Gastrocnemius medialis (tissue), 4 donors: ENCODE measurements at regions not wholly inside any gene's neighbourhood (a gene's known extent, or its start where the extent isn't known, plus 50 kb on each side); places are given as distances from the start of the nearest gene placed in this dataset.

Experiments
- ATAC-seq, 2 donors: fragments of 150-250 bp; one replicate each; pipeline ENCODE4 v1.9.1; 2016
- DNase-seq, 2 donors: peaks; one replicate each; pipeline ENCODE4 v3.0.0-alpha.2; 2019
- H3K27ac ChIP-seq, 4 donors: fragments of 200-600 bp; sonication (generic); 1 replicate in 1 of 4; 2 replicates in 3 of 4; pipeline ENCODE4 v1.5.1; 2016 to 2018; ENCODE audit warnings: mild to moderate bottlenecking in 2 of 4, moderate library complexity in 1 of 4
- H3K27me3 ChIP-seq, 3 donors: fragments of 200-600 bp; sonication (generic) in 2 of 3; 1 replicate in 1 of 3; 2 replicates in 2 of 3; pipeline versions ENCODE4 v1.5.1 to v1.6.0; 2016 to 2019; ENCODE audit warnings: mild to moderate bottlenecking in 1 of 3, moderate library complexity in 1 of 3
- H3K36me3 ChIP-seq, 2 donors: fragments of 200-600 bp; sonication (generic) in 1 of 2; one replicate each; pipeline ENCODE4 v1.5.1; 2017 to 2018
- H3K4me1 ChIP-seq, 2 donors: fragments of 200-600 bp; sonication (generic) in 1 of 2; one replicate each; pipeline ENCODE4 v1.5.1; 2016 to 2017; ENCODE audit warnings: mild to moderate bottlenecking in 2 of 2
- H3K4me3 ChIP-seq, 4 donors: fragments of 200-600 bp; sonication (generic) in 3 of 4; 1 replicate in 1 of 4; 2 replicates in 3 of 4; pipeline ENCODE4 v1.5.1; 2016 to 2019; ENCODE audit warnings: mild to moderate bottlenecking in 2 of 4
- H3K9me3 ChIP-seq, 3 donors: fragments of 200-600 bp; sonication (generic) in 2 of 3; 1 replicate in 1 of 3; 2 replicates in 2 of 3; pipeline ENCODE4 v1.5.1; 2016 to 2019
- POLR2A ChIP-seq, 2 donors: fragments of 450-650 bp; IDR thresholded peaks; one replicate each; pipeline ENCODE4 v1.6.1; 2017; ENCODE audit warnings: antibody characterized with exemption in 2 of 2, mild to moderate bottlenecking in 2 of 2, moderate library complexity in 2 of 2
- in situ Hi-C, 4 donors: fragments of 200-750 bp; cut with MboI; loops; one replicate each; pipeline versions ENCODE4 v1.15.0 to v1.8.0; 2017; ENCODE audit warnings: low sequenced_read_pairs in 4 of 4
- intact Hi-C: fragments of 100-400 bp; cut with DNase I; formaldehyde crosslinking; loops from one replicate; pipeline ENCODE4 v1.15.1; 2023; ENCODE audit warnings: low total_unique reads
- TF ChIP-seq, protein P1 (sequence below), 5 experiments: fragments of 450-650 bp in 3 of 5; fragments of 200-600 bp in 2 of 5; sonication (generic) in 2 of 5; IDR thresholded peaks in 4 of 5; conservative IDR thresholded peaks in 1 of 5; 1 replicate in 4 of 5; 2 replicates in 1 of 5; pipeline ENCODE4 v1.5.1; 2016 to 2019; ENCODE audit warnings: antibody characterized with exemption in 5 of 5, mild to moderate bottlenecking in 3 of 5, moderate library complexity in 3 of 5

DNA sequence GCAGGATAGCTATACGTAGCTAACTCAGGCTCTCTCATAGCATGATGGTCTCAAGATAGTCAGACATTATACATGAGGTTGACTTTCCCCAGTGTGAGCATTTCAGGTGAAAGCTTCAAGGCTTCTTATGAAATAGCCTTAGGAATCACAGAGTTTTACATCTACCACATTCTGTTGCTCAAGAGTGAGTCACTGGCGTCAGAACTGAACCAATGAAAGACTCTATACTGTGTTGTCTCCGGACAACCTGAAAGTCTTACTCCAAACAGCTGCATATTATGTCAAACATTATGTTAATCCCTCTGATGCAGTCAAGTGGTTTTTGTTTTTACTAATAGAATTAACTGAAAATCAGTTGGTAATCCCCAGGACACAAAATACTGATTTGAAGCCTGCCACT lies 79.8 kb upstream of the TRDN start:
- DNase-seq (no peak), ATAC-seq (no peak)
- Histone ChIP-seq H3K4me3 (no peak overlapping the region), H3K4me1 (peaks cover 3 to 5% of the 10 kb centered on the region in 2 donors), H3K9me3 (no peaks in the 10 kb centered on the region), H3K36me3 (no peaks in the 10 kb centered on the region), H3K27me3 (no peaks in the 10 kb centered on the region), H3K27ac (no peak overlapping the region)
- in situ Hi-C loops (no loop called here), intact Hi-C loops (no loop called here)
- TF ChIP-seq, protein P1, sequence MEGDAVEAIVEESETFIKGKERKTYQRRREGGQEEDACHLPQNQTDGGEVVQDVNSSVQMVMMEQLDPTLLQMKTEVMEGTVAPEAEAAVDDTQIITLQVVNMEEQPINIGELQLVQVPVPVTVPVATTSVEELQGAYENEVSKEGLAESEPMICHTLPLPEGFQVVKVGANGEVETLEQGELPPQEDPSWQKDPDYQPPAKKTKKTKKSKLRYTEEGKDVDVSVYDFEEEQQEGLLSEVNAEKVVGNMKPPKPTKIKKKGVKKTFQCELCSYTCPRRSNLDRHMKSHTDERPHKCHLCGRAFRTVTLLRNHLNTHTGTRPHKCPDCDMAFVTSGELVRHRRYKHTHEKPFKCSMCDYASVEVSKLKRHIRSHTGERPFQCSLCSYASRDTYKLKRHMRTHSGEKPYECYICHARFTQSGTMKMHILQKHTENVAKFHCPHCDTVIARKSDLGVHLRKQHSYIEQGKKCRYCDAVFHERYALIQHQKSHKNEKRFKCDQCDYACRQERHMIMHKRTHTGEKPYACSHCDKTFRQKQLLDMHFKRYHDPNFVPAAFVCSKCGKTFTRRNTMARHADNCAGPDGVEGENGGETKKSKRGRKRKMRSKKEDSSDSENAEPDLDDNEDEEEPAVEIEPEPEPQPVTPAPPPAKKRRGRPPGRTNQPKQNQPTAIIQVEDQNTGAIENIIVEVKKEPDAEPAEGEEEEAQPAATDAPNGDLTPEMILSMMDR (IDR thresholded peaks at IDR 0.05 in 4 of 5, conservative IDR thresholded peaks at IDR 0.05 in 1 of 5) = no peak
- TF ChIP-seq POLR2A (IDR thresholded peaks at IDR 0.05) = no peak

DNA sequence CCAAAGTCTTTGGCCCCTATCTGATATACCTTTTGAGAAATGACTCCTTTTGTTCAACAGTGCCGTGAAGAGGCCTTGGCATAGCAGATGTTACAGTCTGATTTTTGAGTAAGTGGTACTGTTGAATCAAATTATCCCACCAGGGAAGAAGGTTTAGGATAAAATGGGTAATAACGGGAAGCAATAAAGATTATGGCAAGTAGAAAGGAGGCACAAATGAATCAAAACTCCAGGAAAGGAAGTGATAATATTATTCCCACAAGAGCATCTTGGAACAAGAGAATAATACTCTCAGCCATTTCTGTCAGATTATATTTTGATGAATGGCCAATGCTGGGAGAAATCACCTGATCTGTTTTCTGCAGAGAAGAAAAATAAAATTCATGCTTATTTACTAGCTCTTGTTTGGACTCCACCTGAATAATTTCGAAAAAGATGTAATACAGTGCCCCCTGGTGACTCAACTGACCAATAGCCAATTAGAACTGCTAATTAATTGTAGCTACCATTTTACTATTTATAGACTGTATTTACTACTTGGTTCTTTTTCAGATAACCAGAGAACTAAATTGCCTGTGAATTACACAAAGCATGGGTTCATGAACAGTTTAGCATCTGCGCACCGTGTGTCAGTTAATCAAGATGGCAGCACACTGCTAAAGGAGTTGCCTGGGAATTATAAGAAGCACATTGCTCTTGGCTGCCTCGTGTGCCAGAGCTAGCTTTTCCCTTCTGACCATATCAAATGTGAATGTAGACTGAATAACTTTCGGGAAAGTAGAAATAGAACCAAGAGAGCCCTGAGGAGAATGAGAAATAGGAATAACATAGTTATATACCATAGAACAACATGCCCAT lies 78.5 kb upstream of the TRDN start:
- TF ChIP-seq POLR2A (IDR thresholded peaks at IDR 0.05) = no peak
- TF ChIP-seq, protein P1 (IDR thresholded peaks at IDR 0.05 in 4 of 5, conservative IDR thresholded peaks at IDR 0.05 in 1 of 5) = peak; percentile 66 to 90 (median 76)
- Histone ChIP-seq H3K4me3 (peak overlapping the region in 1 of 4 donors; percentile 7), H3K27me3 (no peaks in the 10 kb centered on the region), H3K4me1 (peaks cover 3 to 5% of the 10 kb centered on the region in 2 donors), H3K27ac (peak overlapping the region; percentile 3 to 66 (median 55)), H3K36me3 (no peaks in the 10 kb centered on the region), H3K9me3 (no peaks in the 10 kb centered on the region)
- in situ Hi-C loops = no loop called here
- DNase-seq = no peak
- intact Hi-C loops = loop anchor here (1.0 kb wide), 1 partner anchor 299 kb away; no protein-coding TSS in a partner anchor
- ATAC-seq = peak; percentile 58 to 84

GRCh38 chr6:123712831-123713230 lies 76.1 kb upstream of the TRDN start:
- Histone ChIP-seq H3K27me3 (no peaks in the 10 kb centered on the region), H3K9me3 (no peaks in the 10 kb centered on the region), H3K36me3 (no peaks in the 10 kb centered on the region), H3K4me1 (peaks cover 3 to 5% of the 10 kb centered on the region in 2 donors), H3K27ac (no peak overlapping the region), H3K4me3 (no peak overlapping the region)
- in situ Hi-C loops (loop anchor here (5.0 kb wide), 2 partner anchors 296 to 301 kb away; no protein-coding TSS in a partner anchor), intact Hi-C loops (no loop called here)
- ATAC-seq (no peak), DNase-seq (no peak)
- TF ChIP-seq, protein P1 (IDR thresholded peaks at IDR 0.05 in 4 of 5, conservative IDR thresholded peaks at IDR 0.05 in 1 of 5) = no peak
- no peak for TF ChIP-seq POLR2A (IDR thresholded peaks at IDR 0.05)

DNA sequence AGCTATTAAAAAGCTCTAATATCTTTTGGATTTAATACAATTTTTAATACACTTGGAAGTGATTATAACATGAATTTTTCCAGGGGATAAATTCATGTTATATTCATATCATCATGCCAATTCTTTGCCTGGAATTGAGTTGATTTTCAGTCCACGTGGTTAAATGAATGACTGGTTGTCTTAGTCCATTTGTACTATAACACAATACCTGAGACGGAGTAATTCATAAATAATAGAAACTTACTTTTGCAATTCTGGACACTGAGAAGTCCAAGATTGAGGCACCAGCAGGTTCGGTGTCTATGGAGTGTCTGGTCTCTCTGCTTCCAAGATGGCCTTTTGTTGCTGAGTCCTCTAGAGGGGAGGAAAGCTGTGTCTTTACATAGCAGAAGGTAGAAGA lies 66.2 kb upstream of the TRDN start:
- TF ChIP-seq, protein P1 (IDR thresholded peaks at IDR 0.05 in 4 of 5, conservative IDR thresholded peaks at IDR 0.05 in 1 of 5) = no peak
- no peak for TF ChIP-seq POLR2A (IDR thresholded peaks at IDR 0.05)
- no peaks in the 10 kb centered on the region for H3K36me3 ChIP-seq
- no peaks in the 10 kb centered on the region for H3K27me3 ChIP-seq
- no peaks in the 10 kb centered on the region for H3K4me1 ChIP-seq
- ATAC-seq (no peak), DNase-seq (no peak)
- H3K27ac ChIP-seq = no peak overlapping the region
- in situ Hi-C loops (no loop called here), intact Hi-C loops (no loop called here)
- H3K4me3 ChIP-seq = no peak overlapping the region
- no peaks in the 10 kb centered on the region for H3K9me3 ChIP-seq
